ENCODE measurements at regions not wholly inside any gene's neighbourhood (a gene's known extent, or its start where the extent isn't known, plus 50 kb on each side); places are given as distances from the start of the nearest gene placed in this dataset.

DNA sequence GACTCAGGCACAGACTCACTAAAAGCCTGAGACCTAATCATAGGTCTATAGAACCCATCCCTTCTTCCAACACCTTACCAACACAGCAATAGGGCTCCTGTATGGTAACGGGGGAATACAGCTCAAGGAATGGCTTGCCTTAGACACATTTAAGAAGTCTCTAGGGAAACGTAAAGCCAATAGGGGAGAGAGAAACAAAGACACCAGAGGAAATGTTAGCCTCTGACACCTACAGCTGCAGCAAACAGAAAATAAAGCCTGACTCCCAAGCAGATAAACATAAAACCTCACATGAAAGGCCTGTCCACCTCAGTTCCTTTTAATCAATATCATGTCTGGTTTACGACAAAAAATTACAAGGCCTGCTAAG is 51.1 kb upstream of the NCOA1 start:
- 85% methylated on average over 3 of the region's 3 CpGs for WGBS
- H3K27me3 ChIP-seq (ENCODE audit: insufficient read depth, low read length) = no peaks in the 10 kb centered on the region
- no peaks in the 10 kb centered on the region for H3K36me3 ChIP-seq (ENCODE audit: insufficient read depth, low read length)
- no peaks in the 10 kb centered on the region for H3K4me1 ChIP-seq (ENCODE audit: insufficient read depth, low read length)
- no peak overlapping the region for H3K27ac ChIP-seq (ENCODE audit: low read depth, low read length)
- no peaks in the 10 kb centered on the region for H3K9me3 ChIP-seq (ENCODE audit: insufficient read depth, low read depth, low read length)
- H3K4me3 ChIP-seq (ENCODE audit: low read length) = no peak overlapping the region
- H3K9ac ChIP-seq (ENCODE audit: low read depth, low read length) = no peak overlapping the region

DNA sequence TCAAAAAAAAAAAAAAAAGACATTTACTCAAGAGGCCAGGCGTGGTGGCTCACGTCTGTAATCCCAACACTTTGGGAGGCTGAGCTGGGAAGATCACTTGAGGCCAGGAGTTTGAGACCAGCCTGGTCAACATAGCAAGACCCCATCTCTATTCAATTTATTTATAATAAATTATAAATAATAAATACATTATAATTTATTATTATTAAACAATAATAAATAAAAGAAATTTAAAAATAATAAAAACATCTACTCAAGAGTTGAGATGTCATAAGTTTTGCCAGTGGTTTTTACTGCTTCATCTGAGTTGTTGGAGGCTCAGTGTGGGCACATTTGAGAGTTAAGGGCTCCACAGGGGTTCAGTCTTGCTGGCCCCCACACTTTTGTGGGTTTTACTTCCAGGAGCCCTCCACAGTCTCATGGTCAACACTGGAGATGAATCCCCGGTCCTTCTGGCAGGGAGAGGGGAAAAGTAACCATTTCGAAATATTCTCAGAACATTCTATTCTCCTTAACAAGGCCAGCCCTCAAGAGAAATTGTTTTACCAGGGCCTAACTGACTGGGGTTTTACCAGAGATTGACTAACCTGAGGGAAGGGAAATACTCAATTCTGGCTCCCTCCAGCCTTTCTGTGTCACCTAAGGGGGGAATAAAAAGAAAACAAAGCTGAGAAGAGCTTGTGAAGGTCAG is 51.6 kb upstream of the NCOA1 start:
- WGBS = 95% methylated on average over 4 of the region's 4 CpGs
- H3K9ac ChIP-seq (ENCODE audit: low read depth, low read length) = no peak overlapping the region
- H3K36me3 ChIP-seq (ENCODE audit: insufficient read depth, low read length) = no peaks in the 10 kb centered on the region
- H3K27me3 ChIP-seq (ENCODE audit: insufficient read depth, low read length) = no peaks in the 10 kb centered on the region
- no peak overlapping the region for H3K4me3 ChIP-seq (ENCODE audit: low read length)
- H3K9me3 ChIP-seq (ENCODE audit: insufficient read depth, low read depth, low read length) = no peaks in the 10 kb centered on the region
- H3K4me1 ChIP-seq (ENCODE audit: insufficient read depth, low read length) = no peaks in the 10 kb centered on the region
- no peak overlapping the region for H3K27ac ChIP-seq (ENCODE audit: low read depth, low read length)

DNA sequence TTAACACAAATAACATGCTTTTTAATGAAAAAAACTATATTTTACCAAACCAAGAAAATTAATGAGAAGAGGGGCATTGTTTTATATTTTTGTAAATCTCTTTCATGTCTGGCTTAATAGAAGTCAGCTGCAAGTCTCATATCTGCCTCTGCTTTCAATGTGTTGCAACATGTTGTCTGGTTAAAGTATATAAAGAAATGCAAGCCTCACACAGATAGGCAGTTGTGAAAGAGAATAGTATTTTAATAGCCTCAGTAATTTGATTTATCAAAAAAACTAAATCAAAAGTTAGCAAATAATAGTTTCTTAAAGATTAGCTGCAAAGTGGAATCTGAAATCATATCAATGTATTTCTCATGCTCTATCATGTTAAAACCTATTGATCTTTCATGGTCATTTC is 52.9 kb upstream of the NCOA1 start:
- H3K9me3 ChIP-seq (ENCODE audit: insufficient read depth, low read depth, low read length) = no peaks in the 10 kb centered on the region
- no peaks in the 10 kb centered on the region for H3K4me1 ChIP-seq (ENCODE audit: insufficient read depth, low read length)
- H3K9ac ChIP-seq (ENCODE audit: low read depth, low read length) = no peak overlapping the region
- no peaks in the 10 kb centered on the region for H3K27me3 ChIP-seq (ENCODE audit: insufficient read depth, low read length)
- H3K36me3 ChIP-seq (ENCODE audit: insufficient read depth, low read length) = no peaks in the 10 kb centered on the region
- H3K27ac ChIP-seq (ENCODE audit: low read depth, low read length) = no peak overlapping the region
- H3K4me3 ChIP-seq (ENCODE audit: low read length) = no peak overlapping the region

DNA sequence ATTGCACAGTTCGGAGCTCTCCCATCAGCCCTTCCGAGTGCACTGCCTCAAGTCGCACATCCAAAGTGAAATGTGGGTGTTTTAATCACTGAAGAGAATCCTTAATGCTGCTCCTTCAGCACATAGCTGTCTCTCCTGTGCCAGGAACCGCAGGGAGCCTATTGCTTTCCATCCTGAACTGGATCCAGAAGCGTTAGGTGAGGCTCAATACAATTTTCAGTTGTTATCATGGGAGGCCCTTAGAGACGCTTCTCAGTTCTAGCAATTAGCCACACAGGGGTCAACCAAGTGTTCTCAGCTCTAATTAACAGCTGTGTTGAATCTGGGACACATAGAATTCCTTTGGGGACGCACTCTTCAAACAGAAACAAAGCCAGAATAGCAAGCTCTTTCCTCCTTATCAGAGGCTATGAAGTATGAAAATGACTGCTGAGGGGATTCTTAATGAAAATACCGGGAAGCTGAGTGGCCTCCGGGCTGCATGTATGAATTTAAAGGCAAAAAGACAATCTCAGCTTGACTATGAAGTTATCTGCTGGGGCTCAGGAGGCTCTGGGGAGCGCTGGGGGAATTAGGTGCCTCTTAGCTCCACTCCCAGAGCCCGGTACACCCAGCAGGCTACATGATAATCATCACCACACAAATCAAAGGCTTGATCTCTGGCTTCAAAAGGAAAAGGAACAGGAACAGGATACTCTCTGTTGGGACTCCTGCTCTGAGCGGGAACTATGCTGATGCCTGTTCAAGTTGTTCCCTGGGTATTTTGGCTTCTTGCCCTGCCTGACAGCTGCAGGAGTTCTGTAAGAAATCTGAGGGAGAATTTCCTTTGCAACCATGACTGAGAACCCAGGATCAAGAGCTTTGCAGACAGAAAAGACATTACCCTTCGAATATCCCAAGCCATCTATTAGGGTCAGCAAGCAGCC is 55.4 kb upstream of the NCOA1 start:
- no peak overlapping the region for H3K9ac ChIP-seq (ENCODE audit: low read depth, low read length)
- H3K4me3 ChIP-seq (ENCODE audit: low read length) = no peak overlapping the region
- H3K9me3 ChIP-seq (ENCODE audit: insufficient read depth, low read depth, low read length) = no peaks in the 10 kb centered on the region
- no peaks in the 10 kb centered on the region for H3K36me3 ChIP-seq (ENCODE audit: insufficient read depth, low read length)
- no peak overlapping the region for H3K27ac ChIP-seq (ENCODE audit: low read depth, low read length)
- no peaks in the 10 kb centered on the region for H3K4me1 ChIP-seq (ENCODE audit: insufficient read depth, low read length)
- 77% methylated on average over 13 of the region's 13 CpGs for WGBS
- H3K27me3 ChIP-seq (ENCODE audit: insufficient read depth, low read length) = no peaks in the 10 kb centered on the region

DNA sequence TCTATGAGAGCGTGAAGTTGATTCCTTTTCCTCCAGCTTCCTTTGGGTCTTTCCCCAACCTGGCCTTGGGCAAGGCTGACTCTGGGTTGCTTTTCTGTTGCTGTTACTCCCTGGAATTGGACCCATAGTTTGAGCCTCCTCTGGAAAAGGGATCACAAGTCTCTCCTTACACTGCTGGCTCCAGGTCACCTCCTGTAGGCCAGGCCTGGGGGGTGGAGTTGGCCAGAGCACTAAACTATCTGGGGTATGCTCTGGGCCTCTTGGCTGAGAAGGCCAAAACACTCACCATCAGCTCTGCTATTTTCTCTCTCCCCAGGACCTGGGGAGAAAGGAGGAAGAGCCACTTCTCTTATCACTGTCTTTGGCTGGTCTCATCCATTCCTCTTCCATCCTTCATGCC is 56.5 kb upstream of the NCOA1 start:
- Histone ChIP-seq H3K9me3 (ENCODE audit: insufficient read depth, low read depth, low read length) (no peaks in the 10 kb centered on the region), H3K4me1 (ENCODE audit: insufficient read depth, low read length) (no peaks in the 10 kb centered on the region), H3K36me3 (ENCODE audit: insufficient read depth, low read length) (no peaks in the 10 kb centered on the region), H3K27me3 (ENCODE audit: insufficient read depth, low read length) (no peaks in the 10 kb centered on the region), H3K27ac (ENCODE audit: low read depth, low read length) (no peak overlapping the region), H3K9ac (ENCODE audit: low read depth, low read length) (no peak overlapping the region), H3K4me3 (ENCODE audit: low read length) (no peak overlapping the region)
- WGBS = 93% methylated on average over 1 of the region's 1 CpG

DNA sequence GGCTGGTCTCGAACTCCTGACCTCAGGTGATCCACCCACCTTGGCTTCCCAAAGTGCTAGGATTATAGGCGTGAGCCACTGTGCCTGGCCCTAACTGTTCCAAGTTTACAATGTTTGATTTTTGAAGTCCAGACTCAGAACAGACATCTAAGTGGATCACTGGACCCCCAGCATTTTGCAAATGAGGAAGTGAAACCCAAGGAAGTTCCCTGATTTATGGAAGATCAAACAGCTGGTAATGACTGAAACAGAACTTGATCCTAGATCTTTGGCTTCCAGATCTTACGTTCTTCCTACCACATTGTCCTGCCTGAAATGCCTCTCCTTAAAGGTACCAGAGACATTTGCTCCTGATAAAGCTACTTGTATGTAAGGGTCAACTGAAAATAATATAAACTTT is 58.3 kb upstream of the NCOA1 start:
- H3K9ac ChIP-seq (ENCODE audit: low read depth, low read length) = no peak overlapping the region
- no peaks in the 10 kb centered on the region for H3K36me3 ChIP-seq (ENCODE audit: insufficient read depth, low read length)
- no peaks in the 10 kb centered on the region for H3K27me3 ChIP-seq (ENCODE audit: insufficient read depth, low read length)
- no peak overlapping the region for H3K4me3 ChIP-seq (ENCODE audit: low read length)
- 97% methylated on average over 3 of the region's 3 CpGs for WGBS
- H3K9me3 ChIP-seq (ENCODE audit: insufficient read depth, low read depth, low read length) = no peaks in the 10 kb centered on the region
- no peak overlapping the region for H3K27ac ChIP-seq (ENCODE audit: low read depth, low read length)
- H3K4me1 ChIP-seq (ENCODE audit: insufficient read depth, low read length) = no peaks in the 10 kb centered on the region

DNA sequence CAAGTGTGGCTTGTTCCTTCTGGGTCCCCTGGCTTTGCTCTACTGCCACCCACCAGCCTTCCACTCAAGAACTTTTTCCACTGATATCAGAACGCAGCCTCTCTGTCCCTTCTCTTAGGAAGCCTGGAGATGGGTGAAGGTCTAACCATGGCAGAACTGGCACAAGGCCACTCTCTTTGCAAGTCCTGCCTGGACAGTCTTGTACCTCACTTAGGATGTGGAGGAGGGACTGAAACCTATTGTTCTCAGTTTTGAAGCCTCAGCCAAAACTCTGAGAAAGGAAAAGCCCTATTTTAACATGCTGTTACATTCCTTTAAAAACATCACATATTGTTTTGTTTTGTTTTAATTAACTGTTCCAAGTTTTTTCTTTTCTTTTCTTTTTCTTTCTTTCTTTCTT is 58.9 kb upstream of the NCOA1 start:
- H3K36me3 ChIP-seq (ENCODE audit: insufficient read depth, low read length) = no peaks in the 10 kb centered on the region
- WGBS = 100% methylated on average over 1 of the region's 1 CpG
- H3K27ac ChIP-seq (ENCODE audit: low read depth, low read length) = no peak overlapping the region
- no peaks in the 10 kb centered on the region for H3K9me3 ChIP-seq (ENCODE audit: insufficient read depth, low read depth, low read length)
- H3K27me3 ChIP-seq (ENCODE audit: insufficient read depth, low read length) = no peaks in the 10 kb centered on the region
- no peak overlapping the region for H3K4me3 ChIP-seq (ENCODE audit: low read length)
- H3K9ac ChIP-seq (ENCODE audit: low read depth, low read length) = no peak overlapping the region
- H3K4me1 ChIP-seq (ENCODE audit: insufficient read depth, low read length) = no peaks in the 10 kb centered on the region

GRCh38 chr2:24429197-24430074 is 61.6 kb upstream of the NCOA1 start:
- no peak overlapping the region for H3K4me3 ChIP-seq (ENCODE audit: low read length)
- no peaks in the 10 kb centered on the region for H3K27me3 ChIP-seq (ENCODE audit: insufficient read depth, low read length)
- H3K9me3 ChIP-seq (ENCODE audit: insufficient read depth, low read depth, low read length) = no peaks in the 10 kb centered on the region
- no peak overlapping the region for H3K27ac ChIP-seq (ENCODE audit: low read depth, low read length)
- no peaks in the 10 kb centered on the region for H3K4me1 ChIP-seq (ENCODE audit: insufficient read depth, low read length)
- no peak overlapping the region for H3K9ac ChIP-seq (ENCODE audit: low read depth, low read length)
- WGBS = 88% methylated on average over 14 of the region's 14 CpGs
- H3K36me3 ChIP-seq (ENCODE audit: insufficient read depth, low read length) = no peaks in the 10 kb centered on the region

GRCh38 chr2:24424387-24424786 is 64.1 kb upstream of the ITSN2 start:
- H3K27me3 ChIP-seq (ENCODE audit: insufficient read depth, low read length) = no peaks in the 10 kb centered on the region
- 91% methylated on average over 3 of the region's 3 CpGs for WGBS
- H3K9ac ChIP-seq (ENCODE audit: low read depth, low read length) = no peak overlapping the region
- H3K27ac ChIP-seq (ENCODE audit: low read depth, low read length) = no peak overlapping the region
- no peak overlapping the region for H3K4me3 ChIP-seq (ENCODE audit: low read length)
- no peaks in the 10 kb centered on the region for H3K4me1 ChIP-seq (ENCODE audit: insufficient read depth, low read length)
- no peaks in the 10 kb centered on the region for H3K36me3 ChIP-seq (ENCODE audit: insufficient read depth, low read length)
- H3K9me3 ChIP-seq (ENCODE audit: insufficient read depth, low read depth, low read length) = 0 out of 2 replicates have a peak, but pooled peaks cover 2% of the 10 kb centered on the region

DNA sequence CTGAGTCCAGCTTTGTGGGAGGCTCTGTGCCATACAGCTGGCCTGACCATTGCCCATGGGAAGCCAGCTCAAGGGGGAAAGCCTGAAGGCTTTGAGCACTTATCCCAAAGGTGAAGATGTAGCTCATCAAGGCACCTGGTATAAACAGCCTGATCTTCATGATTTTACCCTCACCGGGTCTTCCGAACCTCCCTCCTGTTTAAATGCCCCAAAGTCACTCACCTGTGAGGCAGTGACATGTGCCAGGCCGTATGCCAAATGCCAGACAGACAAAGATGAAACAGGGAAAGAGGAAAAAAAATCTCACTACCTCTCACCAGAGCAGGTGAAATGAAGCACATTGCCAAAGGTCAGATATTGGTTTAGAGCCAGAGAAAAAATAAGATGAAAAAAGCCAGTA is 62.8 kb upstream of the ITSN2 start:
- Histone ChIP-seq H3K4me3 (ENCODE audit: low read length) (no peak overlapping the region), H3K9ac (ENCODE audit: low read depth, low read length) (no peak overlapping the region), H3K27ac (ENCODE audit: low read depth, low read length) (no peak overlapping the region), H3K9me3 (ENCODE audit: insufficient read depth, low read depth, low read length) (0 out of 2 replicates have a peak, but pooled peaks cover 2% of the 10 kb centered on the region), H3K4me1 (ENCODE audit: insufficient read depth, low read length) (no peaks in the 10 kb centered on the region; the same call in 1 of the 2 replicates), H3K27me3 (ENCODE audit: insufficient read depth, low read length) (no peaks in the 10 kb centered on the region), H3K36me3 (ENCODE audit: insufficient read depth, low read length) (no peaks in the 10 kb centered on the region)
- WGBS = 98% methylated on average over 2 of the region's 3 CpGs

GRCh38 chr2:24421668-24422067 is 61.3 kb upstream of the ITSN2 start:
- no peaks in the 10 kb centered on the region for H3K36me3 ChIP-seq (ENCODE audit: insufficient read depth, low read length)
- no peak overlapping the region for H3K4me3 ChIP-seq (ENCODE audit: low read length)
- H3K27ac ChIP-seq (ENCODE audit: low read depth, low read length) = no peak overlapping the region
- H3K9ac ChIP-seq (ENCODE audit: low read depth, low read length) = no peak overlapping the region
- no peaks in the 10 kb centered on the region for H3K27me3 ChIP-seq (ENCODE audit: insufficient read depth, low read length)
- H3K4me1 ChIP-seq (ENCODE audit: insufficient read depth, low read length) = no peaks in the 10 kb centered on the region; the same call in 1 of the 2 replicates
- 0 out of 2 replicates have a peak, but pooled peaks cover 2% of the 10 kb centered on the region for H3K9me3 ChIP-seq (ENCODE audit: insufficient read depth, low read depth, low read length)
- WGBS = 25% methylated on average over 4 of the region's 4 CpGs
